GM21786 (cell line): ENCODE measurements at regions not wholly inside any gene's neighbourhood (a gene's known extent, or its start where the extent isn't known, plus 50 kb on each side); places are given as distances from the start of the nearest gene placed in this dataset.
"Not testable (repeated sequence)": the region's sequence is repeated elsewhere in the genome, so short reads cannot be mapped to it uniquely, and the experiment has no call there.

Experiments
- ATAC-seq: cut with Tn5 transposase; IDR thresholded peaks from one replicate; pipeline ENCODE4 v1.9.1; 2021; ENCODE audit not compliant: unreplicated experiment

GRCh38 chr11:22449441-22449840 is 111.3 kb downstream of the SLC17A6 start:
- no peak for ATAC-seq

DNA sequence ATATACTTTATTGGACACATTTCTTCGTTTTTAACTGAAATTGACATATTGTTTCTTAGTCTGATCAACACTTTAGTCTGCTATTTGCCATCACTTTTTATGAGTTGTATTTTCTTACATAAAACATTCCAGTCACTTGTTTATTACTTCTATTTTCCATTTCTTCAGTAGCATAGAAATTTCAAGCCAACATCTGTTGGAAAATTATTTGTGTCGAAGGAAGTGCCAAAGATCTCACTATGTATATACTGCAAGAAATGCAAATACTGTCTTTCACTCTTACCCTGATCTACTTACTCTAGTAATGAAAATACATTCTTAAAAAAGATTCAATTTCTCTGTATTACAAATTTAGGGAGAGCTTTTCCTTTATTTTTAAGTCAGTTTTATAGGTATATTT is 105.9 kb downstream of the SLC17A6 start:
- no peak for ATAC-seq

DNA sequence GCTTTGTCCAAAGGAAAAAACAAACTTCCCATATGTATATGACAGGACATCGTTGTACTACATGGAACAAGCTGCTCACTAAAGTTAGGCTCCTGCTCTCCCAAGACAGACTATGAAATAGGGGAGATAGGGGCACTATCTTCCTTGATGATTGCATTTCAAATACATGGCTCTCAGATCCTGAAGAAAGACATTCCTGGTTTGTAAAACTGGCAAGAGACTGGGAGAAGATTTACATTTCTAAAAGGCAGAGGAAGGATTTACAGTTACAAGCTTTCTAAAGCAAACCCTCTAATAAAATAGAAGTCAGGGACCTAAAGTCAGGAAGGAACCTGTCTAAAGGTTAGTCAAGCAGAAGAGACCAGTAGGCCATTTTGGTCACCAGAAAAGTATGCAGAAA is 103.7 kb downstream of the SLC17A6 start:
- no peak for ATAC-seq

DNA sequence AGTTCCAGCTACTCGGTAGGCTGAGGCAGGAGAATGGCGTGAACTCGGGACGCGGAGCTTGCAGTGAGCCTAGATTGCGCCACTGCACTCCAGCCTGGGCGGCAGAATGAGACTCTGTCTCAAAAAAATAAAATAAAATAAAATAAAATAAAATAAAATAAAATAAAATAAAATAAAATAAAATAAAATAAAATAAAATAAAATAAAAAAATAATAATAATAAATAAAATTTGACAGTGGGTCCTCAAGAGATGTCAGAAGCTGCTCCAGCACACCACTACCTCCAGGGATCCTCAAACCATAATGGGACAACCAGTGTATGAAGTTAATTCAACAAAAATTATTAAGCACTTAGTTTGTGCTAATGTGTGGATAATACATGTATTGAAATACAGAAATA is 97.4 kb downstream of the SLC17A6 start:
- not testable (repeated sequence) for ATAC-seq

DNA sequence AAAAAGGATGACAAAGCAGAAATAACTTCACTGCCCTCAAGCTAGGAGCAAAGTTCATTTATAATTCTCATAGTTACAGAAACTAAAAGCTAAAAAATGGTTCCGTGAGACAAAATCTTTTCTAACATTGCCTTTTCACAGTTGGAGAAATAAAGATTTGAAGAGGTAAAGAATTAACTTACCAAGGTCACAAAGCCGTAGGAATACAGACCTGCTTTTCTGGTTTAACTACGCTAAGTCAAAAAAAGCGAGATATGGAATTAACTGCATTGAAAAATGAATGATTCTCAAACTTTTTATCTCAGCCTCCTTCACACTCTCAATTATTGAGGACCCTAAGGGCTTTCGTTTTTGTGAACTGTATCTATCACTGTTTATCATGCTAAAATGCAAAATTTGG is 95.3 kb downstream of the SLC17A6 start:
- ATAC-seq: no peak

GRCh38 chr11:22433094-22433455 is 94.9 kb downstream of the SLC17A6 start:
- ATAC-seq: peak; percentile 8

DNA sequence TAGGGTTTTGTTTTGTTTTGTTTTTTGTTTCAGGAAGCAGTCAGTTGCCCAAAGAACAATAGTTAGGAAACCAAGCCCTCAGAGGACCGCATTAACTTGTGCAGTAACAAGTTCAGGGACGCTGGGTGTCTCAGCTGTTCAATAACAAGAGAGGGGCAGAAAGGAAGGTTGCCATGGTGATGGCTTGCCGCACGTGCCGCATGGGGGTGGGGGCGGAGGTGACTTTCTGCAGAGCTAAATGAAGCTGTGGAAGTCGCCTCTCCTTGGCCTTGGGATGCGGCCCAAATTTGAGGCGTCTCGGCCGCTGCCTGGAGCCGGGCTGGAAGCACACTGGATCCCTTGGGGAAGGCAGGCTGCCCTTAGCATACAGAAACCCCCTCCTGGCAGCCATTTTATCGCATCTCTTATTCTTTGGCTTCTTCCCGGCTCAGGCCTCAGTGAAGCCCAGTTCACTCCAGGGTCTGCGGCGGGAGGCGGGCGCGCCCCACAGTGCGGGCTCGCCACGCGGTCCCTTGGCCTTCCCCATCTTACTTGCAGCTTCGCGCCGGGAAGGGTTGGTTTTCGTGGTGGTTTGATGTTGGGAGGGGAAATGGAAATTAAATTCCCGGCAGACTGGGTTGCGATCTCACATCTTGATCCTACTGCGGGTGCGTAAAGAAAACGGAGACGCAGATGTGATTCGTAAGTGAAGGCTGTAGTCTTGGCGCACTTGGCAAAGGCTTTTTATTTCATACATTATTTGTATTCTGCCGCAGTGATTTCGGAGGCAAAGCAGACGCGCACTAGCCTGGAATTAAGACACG is 94.3 kb downstream of the SLC17A6 start:
- peak; percentile 69 for ATAC-seq

GRCh38 chr11:22431106-22431505 is 92.9 kb downstream of the SLC17A6 start:
- no peak for ATAC-seq

DNA sequence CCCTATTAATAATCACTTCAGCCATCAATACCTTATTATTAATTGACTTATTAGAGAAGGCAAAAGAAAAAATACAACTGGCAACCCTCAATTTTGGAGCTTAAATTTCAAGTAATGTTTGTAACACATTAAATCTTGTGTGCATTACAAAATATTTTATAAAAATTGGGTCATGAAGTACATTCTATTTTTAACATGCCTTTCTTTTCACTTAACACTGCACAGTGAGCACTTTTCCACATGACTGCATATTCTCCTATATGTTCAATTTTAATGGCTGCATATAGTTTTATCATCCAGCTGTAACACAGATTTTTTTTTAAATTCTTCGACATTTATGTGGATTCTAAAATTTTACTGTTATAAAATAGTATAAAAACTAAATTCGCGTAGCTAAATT is 92.5 kb downstream of the SLC17A6 start:
- ATAC-seq: no peak

DNA sequence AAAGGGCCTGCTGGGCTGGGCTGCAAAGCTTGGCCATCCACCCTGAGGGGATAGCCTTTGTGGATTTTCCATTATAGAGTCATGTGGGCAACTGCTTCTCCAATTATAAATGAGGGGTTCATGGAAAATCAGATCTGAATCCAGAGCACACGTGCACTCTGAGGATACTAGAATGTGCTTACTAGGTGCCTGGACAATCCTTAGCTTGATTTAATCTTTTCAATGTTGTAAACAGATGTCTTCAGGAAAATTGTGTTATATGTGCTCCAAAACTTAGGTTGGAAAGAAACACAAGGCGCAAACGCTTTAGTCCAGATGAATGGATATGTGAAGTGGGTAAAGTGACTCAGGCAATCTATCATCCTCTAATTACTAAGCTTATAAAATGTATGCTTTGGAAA is 92.0 kb downstream of the SLC17A6 start:
- no peak for ATAC-seq
